RWPE2 (cell line): ENCODE measurements at regions not wholly inside any gene's neighbourhood (a gene's known extent, or its start where the extent isn't known, plus 50 kb on each side); places are given as distances from the start of the nearest gene placed in this dataset.
A peak's percentile ranks its signal among the peaks of the same experiment; 100 is the strongest.

Source experiments
- ATAC-seq: fragments of 200-7000 bp; cut with Tn5 transposase; 3 replicates; pipeline ENCODE4 v1.9.1; 2021; ENCODE audit warnings: low read depth
- DNase-seq: peaks from one replicate; pipeline ENCODE4 v3.0.0-alpha.2; 2020; ENCODE audit warnings: low spot score
- H3K27ac ChIP-seq: fragments of 450-650 bp; 2 replicates; pipeline ENCODE4 v1.5.1; 2017; ENCODE audit warnings: mild to moderate bottlenecking; ENCODE audit not compliant: poor library complexity, severe bottlenecking
- H3K27me3 ChIP-seq: fragments of 250-450 bp; sonication (Bioruptor Pico); 2 replicates; pipeline ENCODE4 v1.5.1; 2021; ENCODE audit warnings: mild to moderate bottlenecking, moderate library complexity; ENCODE audit not compliant: insufficient read depth, poor library complexity, severe bottlenecking
- H3K36me3 ChIP-seq: fragments of 250-450 bp; sonication (Bioruptor Pico); 2 replicates; pipeline ENCODE4 v1.5.1; 2020; ENCODE audit warnings: low read depth, mild to moderate bottlenecking, moderate library complexity
- H3K4me1 ChIP-seq: fragments of 250-450 bp; sonication (Bioruptor Pico); 2 replicates; pipeline ENCODE4 v1.5.1; 2021; ENCODE audit warnings: mild to moderate bottlenecking, moderate library complexity; ENCODE audit not compliant: insufficient read depth, poor library complexity, severe bottlenecking
- H3K4me3 ChIP-seq: fragments of 250-450 bp; sonication (Bioruptor Pico); 2 replicates; pipeline ENCODE4 v1.5.1; 2021; ENCODE audit warnings: mild to moderate bottlenecking, moderate library complexity; ENCODE audit not compliant: severe bottlenecking
- H3K9me3 ChIP-seq: fragments of 250-450 bp; sonication (Bioruptor Pico); 2 replicates; pipeline ENCODE4 v1.5.1; 2021; ENCODE audit warnings: mild to moderate bottlenecking, moderate library complexity; ENCODE audit not compliant: severe bottlenecking
- CTCF ChIP-seq: fragments of 450-650 bp; IDR thresholded peaks from one replicate; pipeline ENCODE4 v1.5.1; 2017; ENCODE audit warnings: mild to moderate bottlenecking, moderate library complexity; ENCODE audit not compliant: poor library complexity, severe bottlenecking

- peaks cover 31% of the 10 kb centered on the region for H3K9me3 ChIP-seq
- H3K27me3 ChIP-seq: no peaks in the 10 kb centered on the region
- no peak for TF ChIP-seq CTCF
- H3K36me3 ChIP-seq: no peaks in the 10 kb centered on the region
- no peak overlapping the region for H3K4me3 ChIP-seq
- DNase-seq (peak; percentile 79), ATAC-seq (no peak)
- H3K27ac ChIP-seq: no peak overlapping the region
- no peaks in the 10 kb centered on the region for H3K4me1 ChIP-seq
Observed at GRCh38 chr20:29296256-29297230, 1960.9 kb upstream of the DEFB115 start.

GRCh38 chr20:29297411-29298270 lies 1959.8 kb upstream of the DEFB115 start:
- H3K4me3 ChIP-seq: no peak overlapping the region
- H3K36me3 ChIP-seq: no peaks in the 10 kb centered on the region
- no peaks in the 10 kb centered on the region for H3K27me3 ChIP-seq
- H3K27ac ChIP-seq: no peak overlapping the region
- no peaks in the 10 kb centered on the region for H3K4me1 ChIP-seq
- peaks cover 32% of the 10 kb centered on the region for H3K9me3 ChIP-seq
- no peak for TF ChIP-seq CTCF
- peak; percentile 84 for DNase-seq
- peak; percentile 14; the same call in 1 of the 3 replicates for ATAC-seq

- no peak for ATAC-seq
- H3K4me3 ChIP-seq: no peak overlapping the region
- no peak for DNase-seq
- H3K27me3 ChIP-seq: no peaks in the 10 kb centered on the region
- no peak for TF ChIP-seq CTCF
- H3K27ac ChIP-seq: no peak overlapping the region
- H3K36me3 ChIP-seq: no peaks in the 10 kb centered on the region
- no peaks in the 10 kb centered on the region for H3K4me1 ChIP-seq
- H3K9me3 ChIP-seq: peaks cover 33% of the 10 kb centered on the region
Observed at GRCh38 chr20:29298271-29298590, 1959.2 kb upstream of the DEFB115 start.

- peaks cover 34% of the 10 kb centered on the region for H3K9me3 ChIP-seq
- peak; percentile 62 for DNase-seq
- no peak for ATAC-seq
Observed at GRCh38 chr20:29298759-29299613, 1958.5 kb upstream of the DEFB115 start.

More at GRCh38 chr20:29298759-29299613, 1958.5 kb upstream of the DEFB115 start:
- H3K27me3 ChIP-seq: no peaks in the 10 kb centered on the region
- H3K4me3 ChIP-seq: no peak overlapping the region
- no peak overlapping the region for H3K27ac ChIP-seq
- H3K4me1 ChIP-seq: no peaks in the 10 kb centered on the region
- no peaks in the 10 kb centered on the region for H3K36me3 ChIP-seq
- no peak for TF ChIP-seq CTCF
